GM20000 (cell line): ENCODE measurements at regions not wholly inside any gene's neighbourhood (a gene's known extent, or its start where the extent isn't known, plus 50 kb on each side); places are given as distances from the start of the nearest gene placed in this dataset.

Experiments used
- DNase-seq: peaks from one replicate; pipeline ENCODE4 v3.0.0; 2012; ENCODE audit warnings: low spot score
- TF ChIP-seq, protein P1 (sequence below): IDR thresholded peaks from 2 replicates; pipeline ENCODE4 v1.5.1; 2012; ENCODE audit warnings: mild to moderate bottlenecking, control low read depth; ENCODE audit errors: extremely low read depth, missing control alignments

DNA sequence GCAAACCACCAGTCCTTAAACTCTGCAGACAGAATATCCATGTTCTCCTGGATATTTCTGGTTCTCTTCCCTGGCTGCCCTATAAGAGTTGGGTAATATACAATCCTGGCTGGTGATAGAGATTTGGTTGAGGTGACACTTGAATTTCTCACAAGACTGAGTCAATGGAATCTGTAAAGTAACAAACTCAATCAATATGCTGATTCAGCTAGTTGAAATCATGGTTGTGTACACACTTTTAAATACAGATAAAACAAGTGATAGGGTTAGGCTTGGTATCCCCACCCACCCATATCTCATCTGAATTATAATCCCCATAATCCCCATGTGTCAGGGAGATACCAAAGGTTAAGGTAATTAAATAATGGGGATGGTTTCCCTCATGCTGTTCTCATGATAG, 349.2 kb upstream of the MAD2L1 start:
- TF ChIP-seq, protein P1, sequence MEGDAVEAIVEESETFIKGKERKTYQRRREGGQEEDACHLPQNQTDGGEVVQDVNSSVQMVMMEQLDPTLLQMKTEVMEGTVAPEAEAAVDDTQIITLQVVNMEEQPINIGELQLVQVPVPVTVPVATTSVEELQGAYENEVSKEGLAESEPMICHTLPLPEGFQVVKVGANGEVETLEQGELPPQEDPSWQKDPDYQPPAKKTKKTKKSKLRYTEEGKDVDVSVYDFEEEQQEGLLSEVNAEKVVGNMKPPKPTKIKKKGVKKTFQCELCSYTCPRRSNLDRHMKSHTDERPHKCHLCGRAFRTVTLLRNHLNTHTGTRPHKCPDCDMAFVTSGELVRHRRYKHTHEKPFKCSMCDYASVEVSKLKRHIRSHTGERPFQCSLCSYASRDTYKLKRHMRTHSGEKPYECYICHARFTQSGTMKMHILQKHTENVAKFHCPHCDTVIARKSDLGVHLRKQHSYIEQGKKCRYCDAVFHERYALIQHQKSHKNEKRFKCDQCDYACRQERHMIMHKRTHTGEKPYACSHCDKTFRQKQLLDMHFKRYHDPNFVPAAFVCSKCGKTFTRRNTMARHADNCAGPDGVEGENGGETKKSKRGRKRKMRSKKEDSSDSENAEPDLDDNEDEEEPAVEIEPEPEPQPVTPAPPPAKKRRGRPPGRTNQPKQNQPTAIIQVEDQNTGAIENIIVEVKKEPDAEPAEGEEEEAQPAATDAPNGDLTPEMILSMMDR, result no peak
- DNase-seq, result no peak

DNA sequence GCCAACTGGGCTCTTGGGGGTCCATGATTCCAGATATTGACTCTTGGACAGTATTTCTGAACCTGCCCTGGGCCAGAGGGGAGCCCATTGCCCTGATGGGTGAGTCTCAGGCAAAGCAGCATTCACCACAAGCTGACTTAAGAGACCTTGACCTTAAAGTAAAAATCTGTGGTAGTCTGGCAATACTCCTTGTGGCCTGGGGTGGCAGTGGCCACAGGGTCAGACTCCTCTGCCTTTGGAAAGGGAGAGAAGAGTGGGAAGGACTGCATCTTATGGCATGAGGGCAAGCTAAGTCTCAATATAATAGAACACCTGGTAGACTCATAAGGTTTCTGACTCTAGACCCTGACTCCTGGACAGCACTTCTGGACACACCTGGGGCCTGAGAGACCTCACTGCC, 340.3 kb upstream of the MAD2L1 start:
- TF ChIP-seq, protein P1, result no peak
- no peak for DNase-seq

GRCh38 chr4:120403296-120403695, 336.6 kb upstream of the MAD2L1 start:
- DNase-seq, result no peak
- TF ChIP-seq, protein P1, result no peak

- DNase-seq, result no peak
- TF ChIP-seq, protein P1, result no peak
Measured at GRCh38 chr4:120400441-120400840, 333.8 kb upstream of the MAD2L1 start.

- TF ChIP-seq, protein P1, result no peak
- no peak for DNase-seq
Measured at GRCh38 chr4:120399826-120400225, 333.2 kb upstream of the MAD2L1 start.

- TF ChIP-seq, protein P1, result no peak
- DNase-seq, result no peak
Measured at GRCh38 chr4:120395746-120396145, 329.1 kb upstream of the MAD2L1 start.

GRCh38 chr4:120355881-120356280, 289.2 kb upstream of the MAD2L1 start:
- no peak for DNase-seq
- TF ChIP-seq, protein P1, result no peak
